Bone marrow (tissue), 2 donors: ENCODE measurements at regions not wholly inside any gene's neighbourhood (a gene's known extent, or its start where the extent isn't known, plus 50 kb on each side); places are given as distances from the start of the nearest gene placed in this dataset.
A peak's percentile ranks its signal among the peaks of the same experiment; 100 is the strongest.

Source experiments
- DNase-seq, 2 donors: peaks; one replicate each; lab custom pipeline; 2025; lab: John Stamatoyannopoulos, UW

GRCh38 chr10:28391283-28391682 lies 88.4 kb upstream of the MPP7 start:
- DNase-seq, result no peak

- peak; percentile 21 to 55 for DNase-seq
Measured at GRCh38 chr10:28393956-28394568, 91.2 kb upstream of the MPP7 start.

DNA sequence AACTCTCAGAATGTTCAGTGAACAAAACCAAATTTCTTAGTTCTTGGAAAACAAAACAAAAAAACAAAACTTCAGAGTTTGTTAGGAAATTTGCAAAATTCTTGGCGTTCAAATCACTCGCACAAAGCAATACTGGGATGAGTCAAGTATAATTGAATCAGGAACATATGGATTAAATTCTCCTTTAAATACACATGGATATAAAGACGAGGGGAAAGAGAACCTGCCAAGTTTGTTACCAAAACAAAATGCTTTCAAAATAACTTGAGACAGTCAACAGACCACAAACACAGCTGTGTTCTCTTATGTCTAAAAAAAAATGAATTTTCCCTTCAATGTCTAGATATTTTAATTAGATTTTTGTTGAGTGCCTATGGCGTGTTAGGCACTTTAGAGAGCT lies 93.5 kb upstream of the MPP7 start:
- no peak for DNase-seq

- no peak for DNase-seq
Measured at GRCh38 chr10:28397229-28397628, 94.4 kb upstream of the MPP7 start.

DNA sequence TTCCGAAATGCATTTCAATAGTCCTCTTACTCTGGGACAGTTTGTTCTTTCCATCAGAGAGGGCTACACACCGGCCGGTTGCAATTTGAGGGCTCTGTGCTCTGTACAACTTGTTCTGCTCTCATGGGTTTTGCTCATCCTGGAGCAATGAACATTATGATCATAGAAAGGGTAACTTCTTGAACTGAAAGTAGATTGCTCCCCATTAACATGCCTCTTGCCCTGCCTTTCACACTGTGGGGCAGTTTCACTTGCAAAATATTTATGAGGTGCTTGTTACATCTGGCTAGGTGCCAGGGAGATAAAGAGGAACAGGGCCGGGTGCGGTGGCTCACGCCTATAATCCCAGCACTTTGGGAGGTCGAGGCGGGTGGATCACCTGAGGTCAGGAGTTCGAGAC lies 97.3 kb upstream of the MPP7 start:
- no peak for DNase-seq

- DNase-seq, result no peak
Measured at GRCh38 chr10:28400681-28401080, 97.8 kb upstream of the MPP7 start.

- DNase-seq, result peak in 1 of 2 donors; percentile 6
Measured at GRCh38 chr10:28402611-28403073, 99.8 kb upstream of the MPP7 start.

DNA sequence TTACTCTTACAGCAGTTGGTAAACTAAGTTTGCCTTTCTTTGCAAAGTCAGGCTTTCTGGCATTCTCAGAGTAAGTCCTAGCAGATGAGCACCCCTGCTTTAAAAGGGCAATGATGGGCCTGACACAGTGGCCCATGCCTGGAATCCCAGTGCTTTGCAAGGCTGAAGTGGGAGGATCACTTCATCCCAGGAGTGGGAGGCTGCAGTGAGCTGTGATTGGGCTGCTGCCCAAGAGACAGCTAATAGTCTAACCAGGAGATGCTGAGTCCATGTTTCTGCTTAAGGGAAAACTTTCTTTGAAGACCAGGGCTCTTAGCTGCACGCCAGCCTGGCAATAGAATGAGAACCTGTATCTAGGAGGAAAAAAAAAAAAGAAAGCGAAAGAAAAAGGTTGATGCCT lies 100.2 kb upstream of the MPP7 start:
- DNase-seq, result no peak

- no peak for DNase-seq
Measured at GRCh38 chr10:28408237-28408777, 105.4 kb upstream of the MPP7 start.

DNA sequence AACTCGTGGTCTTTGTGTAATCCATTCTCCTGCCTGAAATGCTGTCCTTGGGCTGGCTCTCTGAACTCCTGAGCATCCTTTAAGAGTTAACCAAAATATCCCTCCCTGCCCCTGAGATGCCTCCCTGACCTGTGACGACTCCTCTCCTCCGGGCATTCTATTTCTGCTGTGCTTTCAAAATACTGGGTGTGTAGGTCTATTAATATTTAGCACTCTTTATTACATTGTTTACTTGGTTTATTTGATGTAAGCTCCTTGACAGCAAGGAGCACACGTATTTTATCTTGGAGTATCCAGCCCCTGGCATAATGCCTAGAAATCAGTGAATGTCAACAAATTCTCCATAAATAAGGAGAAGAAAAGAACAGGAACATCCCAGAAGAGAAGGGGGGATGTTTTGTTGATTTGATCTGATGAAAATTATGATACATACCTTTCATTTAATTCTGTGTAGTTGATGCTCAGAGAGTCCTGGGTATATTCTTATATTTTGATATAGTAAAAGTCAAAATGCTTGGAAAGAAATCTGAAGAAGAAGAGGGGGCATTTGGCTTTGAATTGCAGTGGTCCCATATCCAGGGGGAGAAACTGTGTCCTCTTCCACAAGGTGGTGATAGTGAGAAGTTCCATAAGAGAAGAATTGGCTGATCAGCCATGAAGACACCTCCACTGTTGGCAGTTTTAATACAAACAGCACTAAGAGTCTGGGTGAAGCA lies 107.7 kb upstream of the MPP7 start:
- no peak for DNase-seq

GRCh38 chr10:28411136-28411460 lies 108.2 kb upstream of the MPP7 start:
- DNase-seq, result no peak

DNA sequence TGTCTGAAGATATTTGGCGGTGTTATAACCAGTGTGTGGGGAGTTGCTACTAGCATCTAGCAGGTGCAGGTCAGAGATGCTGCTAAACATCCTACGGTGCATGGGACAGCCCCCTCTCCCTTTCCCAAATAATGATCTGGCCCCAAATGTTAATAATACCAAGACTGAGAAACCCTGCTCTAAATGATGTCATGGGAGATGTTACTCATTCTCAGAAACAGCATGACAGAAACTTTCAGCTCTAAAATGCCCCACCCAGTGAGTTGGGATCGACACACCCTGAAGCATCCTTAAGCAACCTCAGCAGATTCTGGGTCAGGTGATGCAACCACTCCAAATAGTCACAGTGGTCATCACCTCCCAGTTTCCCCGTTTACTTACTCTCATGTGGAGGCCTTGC lies 108.8 kb upstream of the MPP7 start:
- peak in 1 of 2 donors; percentile 23 for DNase-seq

DNA sequence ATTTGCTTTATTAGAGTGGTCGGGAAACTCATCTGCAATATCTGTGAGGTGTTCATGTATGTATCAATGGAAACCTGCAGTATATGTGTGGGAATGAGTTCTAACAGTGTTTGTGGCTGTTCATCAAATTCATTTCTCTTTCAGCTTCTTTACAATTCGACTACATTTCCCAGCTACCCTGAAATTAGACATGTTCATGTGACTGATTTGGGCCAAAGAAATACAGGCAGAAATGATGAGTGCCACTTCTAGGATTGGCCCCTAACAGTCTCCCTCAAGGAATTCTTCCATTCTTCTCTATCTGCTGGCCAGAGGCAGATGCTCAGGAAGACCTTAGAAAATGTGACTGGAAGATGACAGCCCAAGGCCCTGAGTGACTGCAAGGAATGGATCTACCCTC lies 114.8 kb upstream of the WAC start:
- no peak for DNase-seq

- no peak for DNase-seq
Measured at GRCh38 chr10:28425422-28425821, 107.5 kb upstream of the WAC start.

- no peak for DNase-seq
Measured at GRCh38 chr10:28426392-28427159, 106.3 kb upstream of the WAC start.

DNA sequence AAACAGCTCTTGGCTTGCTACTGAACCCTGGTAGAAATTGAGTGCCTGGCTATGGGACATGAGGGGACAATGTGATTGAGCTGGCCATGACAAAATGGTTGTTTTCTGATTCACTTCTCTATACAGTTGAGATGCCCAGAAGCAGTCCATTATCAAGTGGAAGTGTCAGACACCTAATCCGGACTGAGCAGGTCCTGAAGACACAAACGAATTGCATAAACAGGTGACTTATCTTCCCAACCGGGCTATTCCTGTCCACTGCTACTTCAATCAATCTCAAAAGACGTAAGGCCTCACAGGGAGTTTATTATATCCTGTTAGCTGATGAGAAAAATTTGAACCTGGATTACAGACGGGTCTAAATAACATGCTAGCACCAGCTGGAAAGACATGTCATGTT lies 105.5 kb upstream of the WAC start:
- no peak for DNase-seq

- DNase-seq, result no peak
Measured at GRCh38 chr10:28429045-28429444, 103.9 kb upstream of the WAC start.

DNA sequence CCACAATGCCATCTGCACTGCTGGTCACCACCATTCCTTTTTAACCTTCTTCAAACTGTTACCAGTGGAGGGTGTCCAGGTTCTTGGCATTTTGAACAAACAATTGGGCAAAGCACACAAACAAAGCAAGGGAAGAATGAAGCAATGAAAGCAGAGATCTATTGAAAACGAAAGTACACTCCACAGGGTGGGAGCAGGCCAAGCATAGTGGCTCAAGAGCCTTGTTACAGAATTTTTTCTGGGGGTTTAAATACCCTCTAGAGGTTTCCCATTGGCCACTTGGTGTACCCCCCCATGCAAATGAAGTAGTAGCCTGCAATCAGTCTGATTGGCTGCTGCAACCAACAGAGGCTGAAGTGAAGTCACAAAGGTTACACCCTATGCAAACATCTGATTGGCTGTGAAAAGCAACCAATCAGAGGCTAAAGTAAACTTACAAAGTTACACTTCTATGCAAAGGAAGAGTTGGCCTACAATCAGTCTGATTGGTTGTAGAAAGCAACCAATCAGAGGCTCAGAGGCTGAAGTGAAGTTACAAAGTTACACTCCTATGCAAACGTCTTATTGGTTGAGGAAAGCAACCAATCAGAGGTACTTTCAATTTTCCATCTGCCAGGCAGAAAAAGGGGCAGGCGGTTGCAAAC lies 103.2 kb upstream of the WAC start:
- no peak for DNase-seq

- DNase-seq, result no peak
Measured at GRCh38 chr10:28431139-28431538, 101.8 kb upstream of the WAC start.

- DNase-seq, result peak; percentile 8 to 53
Measured at GRCh38 chr10:28432210-28432676, 100.7 kb upstream of the WAC start.

- DNase-seq, result no peak
Measured at GRCh38 chr10:28434063-28434462, 98.9 kb upstream of the WAC start.

DNA sequence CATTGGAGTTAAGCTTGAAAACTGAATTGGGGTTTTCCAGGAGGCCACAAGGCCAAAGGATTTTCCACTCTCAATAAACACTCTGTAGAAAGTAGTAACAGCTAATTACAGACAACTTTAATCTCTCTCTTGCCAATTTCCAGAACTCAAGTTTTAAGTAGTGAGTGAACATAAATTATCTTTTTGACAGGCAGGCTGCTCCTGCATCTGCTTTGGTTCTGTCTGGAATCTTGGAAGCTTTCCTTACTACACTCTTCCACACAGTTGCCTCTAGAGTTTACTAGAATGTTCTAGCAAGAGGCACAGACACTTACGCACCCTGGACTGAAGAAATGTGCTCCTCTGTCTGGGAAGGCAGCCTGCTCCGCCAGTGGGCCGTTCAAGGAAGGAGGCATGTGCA lies 90.5 kb upstream of the WAC start:
- no peak for DNase-seq
